Cardiac fibroblast (primary cell): ENCODE measurements at regions not wholly inside any gene's neighbourhood (a gene's known extent, or its start where the extent isn't known, plus 50 kb on each side); places are given as distances from the start of the nearest gene placed in this dataset.

Experiments
- DNase-seq, 2 donors: peaks; one replicate each; pipeline versions ENCODE4 v3.0.0 to v3.0.0-alpha.2; 2010; ENCODE audit warnings: low read depth in 2 of 2
- H3K4me3 ChIP-seq, 2 donors: replicated peaks in 1 of 2; 1 replicate in 1 of 2; 2 replicates in 1 of 2; pipeline ENCODE4 v1.5.1; 2011; ENCODE audit warnings: low read depth in 2 of 2, low read length in 2 of 2, mild to moderate bottlenecking in 2 of 2, moderate library complexity in 1 of 2
- CTCF ChIP-seq: IDR thresholded peaks from one replicate; pipeline ENCODE4 v1.5.1; 2011; ENCODE audit warnings: low read depth, mild to moderate bottlenecking, low read length, inconsistent platforms

- H3K4me3 ChIP-seq = no peak overlapping the region
- no peak for TF ChIP-seq CTCF
- DNase-seq = peak; percentile 45 to 49
These were observed 461.9 kb downstream of the GJA1 start for GRCh38 chr6:121897337-121897760.

DNA sequence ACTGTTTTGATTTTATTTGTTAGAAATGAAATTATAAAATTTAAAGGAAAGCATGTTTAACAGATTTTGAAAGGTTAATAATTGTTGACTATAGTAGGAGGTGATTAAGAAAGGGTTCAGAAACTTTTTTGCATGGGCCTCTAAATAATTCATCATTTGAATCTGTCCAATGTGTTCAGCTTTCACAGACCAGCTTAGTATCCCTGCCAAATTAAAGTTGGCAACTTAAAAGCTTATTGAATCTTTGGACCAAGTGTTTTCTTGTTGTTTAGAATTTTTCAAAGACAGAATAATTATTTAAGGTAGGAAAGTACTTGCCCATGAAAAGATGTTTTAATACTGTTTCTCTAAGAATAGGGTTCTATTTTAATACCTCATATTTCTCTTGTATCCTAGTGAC lies 466.0 kb downstream of the GJA1 start:
- no peak for TF ChIP-seq CTCF
- no peak for DNase-seq
- H3K4me3 ChIP-seq = no peak overlapping the region

DNA sequence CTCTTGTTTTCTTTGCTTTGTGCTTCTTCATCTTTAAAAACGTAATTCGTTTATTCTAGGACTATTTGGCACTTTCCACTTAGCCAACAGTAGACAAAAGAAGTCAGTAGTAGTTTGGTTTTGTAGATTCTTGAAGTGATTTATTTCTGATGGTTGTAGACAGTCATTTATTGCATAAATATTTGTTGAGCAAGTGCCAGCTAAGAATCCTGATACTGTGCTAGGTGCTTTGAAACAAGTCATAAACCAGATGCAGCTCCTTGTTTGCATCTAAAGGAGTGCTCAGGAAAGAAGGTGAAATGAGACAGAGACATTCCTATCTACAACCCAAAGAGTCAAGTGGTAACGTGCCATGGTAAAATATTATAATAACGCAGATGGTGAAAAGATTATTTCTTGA lies 469.1 kb downstream of the GJA1 start:
- DNase-seq = no peak
- TF ChIP-seq CTCF = no peak
- no peak overlapping the region for H3K4me3 ChIP-seq

DNA sequence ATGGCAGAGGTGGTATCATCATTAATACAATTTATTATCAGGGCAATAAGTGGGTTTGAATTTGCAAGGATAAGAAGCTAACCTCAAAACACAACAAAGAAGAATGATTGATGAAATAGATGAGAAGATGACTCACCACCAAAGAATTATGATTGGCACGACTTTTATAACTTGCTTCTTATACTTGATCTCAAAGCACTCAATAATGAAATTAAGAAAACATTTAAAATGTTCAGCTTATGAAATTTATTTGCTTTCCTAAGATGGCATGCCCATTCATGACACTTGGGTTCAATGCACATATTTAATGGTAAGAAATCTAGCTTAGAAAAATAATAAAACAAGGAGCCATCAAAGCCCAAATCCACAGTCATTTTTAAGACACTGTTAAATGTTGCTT lies 477.5 kb downstream of the GJA1 start:
- no peak overlapping the region for H3K4me3 ChIP-seq
- no peak for TF ChIP-seq CTCF
- no peak for DNase-seq

GRCh38 chr6:121917263-121917829 lies 481.9 kb downstream of the GJA1 start:
- H3K4me3 ChIP-seq = no peak overlapping the region
- TF ChIP-seq CTCF = no peak
- DNase-seq = no peak

DNA sequence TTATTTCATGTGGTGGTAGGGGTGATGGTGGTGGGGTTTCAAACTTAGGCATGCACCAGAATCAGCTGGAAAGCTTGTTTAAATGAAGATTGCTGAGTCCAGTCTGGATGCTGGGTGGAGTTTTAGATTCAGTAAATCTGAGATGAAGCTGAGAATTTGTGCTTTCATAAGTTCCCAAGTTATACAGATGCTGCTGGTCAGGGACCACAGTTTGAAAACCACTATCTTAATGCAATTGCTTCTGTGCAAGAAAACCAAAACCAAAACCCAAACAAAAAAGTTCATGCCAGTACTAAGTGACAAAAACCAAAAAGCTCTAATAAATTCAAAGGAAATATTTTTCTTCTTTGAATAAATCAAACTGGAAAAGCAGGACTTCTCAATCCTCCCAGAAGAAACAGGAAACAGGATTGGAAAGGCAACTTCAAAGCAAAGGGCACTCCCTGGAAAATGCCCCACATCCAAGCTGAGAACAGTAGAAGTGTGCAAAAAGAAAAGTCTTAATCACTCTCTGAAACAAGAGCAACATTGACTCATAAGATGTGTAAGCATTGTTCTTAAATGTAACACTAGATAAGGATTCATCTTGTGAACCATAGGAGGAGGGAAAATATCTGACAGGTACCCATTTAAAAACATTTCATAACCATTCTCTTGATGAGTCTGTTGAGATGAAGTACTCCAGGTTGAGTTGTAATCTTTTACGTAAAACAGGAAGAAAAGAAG lies 481.5 kb upstream of the HSF2 start:
- H3K4me3 ChIP-seq = no peak overlapping the region
- DNase-seq = peak in 1 of 2 donors; percentile 15
- TF ChIP-seq CTCF = no peak
